VCaP (cell line): ENCODE measurements at regions not wholly inside any gene's neighbourhood (a gene's known extent, or its start where the extent isn't known, plus 50 kb on each side); places are given as distances from the start of the nearest gene placed in this dataset.

Source experiments
- H3K27ac ChIP-seq: fragments of 450-650 bp; 2 replicates; pipeline ENCODE4 v1.5.1; 2017
- TF ChIP-seq, protein P1 (sequence below): fragments of 450-650 bp; conservative IDR thresholded peaks from 2 replicates; pipeline ENCODE4 v1.5.1; 2017; ENCODE audit warnings: mild to moderate bottlenecking, moderate library complexity

DNA sequence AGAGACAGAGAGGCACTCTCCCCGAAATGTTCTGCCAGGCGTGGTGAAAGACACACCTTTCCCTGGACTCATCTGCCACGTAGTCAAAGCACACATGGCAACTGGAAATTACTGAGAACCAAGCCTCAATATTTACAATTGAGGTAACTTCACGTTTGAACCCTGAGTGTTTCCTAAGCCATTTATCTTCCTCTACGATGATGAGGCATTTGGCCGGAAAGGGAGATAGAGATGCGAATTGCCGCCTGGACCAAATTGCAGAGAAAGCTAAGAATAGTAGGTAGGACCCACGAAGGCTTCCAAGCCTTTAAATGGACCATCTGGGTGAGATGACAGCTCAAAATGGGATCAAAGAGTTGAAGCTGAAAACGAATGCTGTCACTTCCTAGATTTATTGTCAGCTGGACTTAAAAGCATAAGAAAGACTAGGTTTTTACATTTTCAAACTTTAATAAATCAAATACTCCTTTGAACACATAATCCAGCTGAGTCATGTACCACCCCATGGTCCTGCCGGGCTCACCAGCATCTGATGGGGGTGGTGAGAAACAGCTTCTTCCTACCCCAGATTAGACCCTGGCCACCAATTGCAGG, 135.6 kb upstream of the LYZL2 start:
- H3K27ac ChIP-seq, result no peak overlapping the region
- TF ChIP-seq, protein P1, sequence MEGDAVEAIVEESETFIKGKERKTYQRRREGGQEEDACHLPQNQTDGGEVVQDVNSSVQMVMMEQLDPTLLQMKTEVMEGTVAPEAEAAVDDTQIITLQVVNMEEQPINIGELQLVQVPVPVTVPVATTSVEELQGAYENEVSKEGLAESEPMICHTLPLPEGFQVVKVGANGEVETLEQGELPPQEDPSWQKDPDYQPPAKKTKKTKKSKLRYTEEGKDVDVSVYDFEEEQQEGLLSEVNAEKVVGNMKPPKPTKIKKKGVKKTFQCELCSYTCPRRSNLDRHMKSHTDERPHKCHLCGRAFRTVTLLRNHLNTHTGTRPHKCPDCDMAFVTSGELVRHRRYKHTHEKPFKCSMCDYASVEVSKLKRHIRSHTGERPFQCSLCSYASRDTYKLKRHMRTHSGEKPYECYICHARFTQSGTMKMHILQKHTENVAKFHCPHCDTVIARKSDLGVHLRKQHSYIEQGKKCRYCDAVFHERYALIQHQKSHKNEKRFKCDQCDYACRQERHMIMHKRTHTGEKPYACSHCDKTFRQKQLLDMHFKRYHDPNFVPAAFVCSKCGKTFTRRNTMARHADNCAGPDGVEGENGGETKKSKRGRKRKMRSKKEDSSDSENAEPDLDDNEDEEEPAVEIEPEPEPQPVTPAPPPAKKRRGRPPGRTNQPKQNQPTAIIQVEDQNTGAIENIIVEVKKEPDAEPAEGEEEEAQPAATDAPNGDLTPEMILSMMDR, result no peak

DNA sequence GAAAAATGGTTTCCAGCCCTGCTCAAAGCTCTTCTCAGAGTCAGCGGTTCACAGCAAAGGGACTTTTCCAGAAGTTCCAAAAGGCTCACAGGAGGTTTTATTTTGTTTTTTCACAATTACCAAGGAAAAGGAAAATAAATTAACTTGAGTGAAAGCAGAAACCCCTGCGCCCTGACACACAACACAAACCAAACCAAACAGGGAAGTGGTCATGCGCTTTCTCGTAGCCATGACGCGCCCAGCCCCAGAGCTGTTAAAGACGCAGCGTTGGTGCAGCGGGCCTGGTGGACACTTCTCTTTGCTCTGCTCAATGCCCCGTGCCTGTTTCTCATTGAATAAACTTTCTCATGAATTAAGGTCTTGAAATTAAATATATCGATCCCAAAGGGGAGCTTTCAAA, 134.4 kb upstream of the LYZL2 start:
- TF ChIP-seq, protein P1, result no peak
- H3K27ac ChIP-seq, result no peak overlapping the region

DNA sequence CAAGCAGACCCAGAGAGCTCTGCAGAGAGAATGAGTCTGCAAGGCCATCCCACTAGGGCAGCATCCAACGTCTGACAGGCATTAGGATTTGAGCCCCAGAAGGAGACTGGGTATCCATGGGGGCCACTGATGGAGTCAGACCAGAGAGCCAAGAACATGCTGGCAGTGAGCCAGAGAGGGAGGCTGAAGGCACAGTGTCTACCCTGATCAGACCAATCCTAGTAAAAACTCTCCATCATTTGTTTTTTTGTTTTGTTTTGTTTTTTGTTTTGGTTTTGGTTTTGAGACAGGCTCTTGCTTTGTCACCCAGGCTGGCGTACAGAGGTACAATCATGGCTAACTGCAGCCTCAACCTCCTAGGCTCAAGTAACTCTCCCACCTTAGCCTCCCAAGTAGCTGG, 133.1 kb upstream of the LYZL2 start:
- TF ChIP-seq, protein P1, result no peak
- H3K27ac ChIP-seq, result no peak overlapping the region

DNA sequence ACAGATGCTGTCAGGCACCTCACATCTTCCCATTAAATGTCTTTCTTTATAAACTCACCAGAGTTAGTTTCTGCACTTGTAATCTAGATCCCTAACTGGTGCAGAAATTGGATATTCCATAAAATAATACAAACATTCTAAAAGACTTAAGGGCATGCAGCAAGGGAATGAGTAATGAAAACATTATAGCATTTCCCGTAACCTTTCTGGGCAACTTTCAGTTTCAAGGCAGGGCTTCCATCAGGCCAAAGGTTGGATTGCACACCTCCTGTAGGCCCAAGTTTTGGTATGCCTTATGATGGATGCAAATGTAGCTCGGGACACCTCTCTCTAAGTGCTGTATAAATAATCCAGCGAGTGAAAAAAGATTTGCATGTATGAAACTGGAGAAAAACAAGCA, 129.9 kb upstream of the LYZL2 start:
- TF ChIP-seq, protein P1, result no peak
- H3K27ac ChIP-seq, result no peak overlapping the region

DNA sequence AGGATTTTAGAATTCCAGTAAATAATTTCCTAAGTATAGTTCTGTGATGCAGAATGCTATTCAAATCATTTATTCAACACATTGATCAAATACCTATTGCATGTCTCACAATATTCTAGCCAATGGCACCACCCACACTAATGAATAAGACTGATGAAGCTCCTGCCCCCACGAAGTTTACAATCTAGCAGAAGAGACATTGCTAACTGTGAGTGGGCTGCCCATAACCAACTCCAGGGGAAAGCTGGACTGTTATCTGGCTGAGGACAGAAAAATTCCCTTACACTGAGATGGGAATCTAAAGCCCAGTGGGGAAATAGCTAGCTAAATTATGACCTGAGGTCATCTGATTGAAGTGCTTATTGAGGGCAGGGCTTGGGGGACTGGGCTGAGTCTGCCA, 128.8 kb upstream of the LYZL2 start:
- H3K27ac ChIP-seq, result no peak overlapping the region

DNA sequence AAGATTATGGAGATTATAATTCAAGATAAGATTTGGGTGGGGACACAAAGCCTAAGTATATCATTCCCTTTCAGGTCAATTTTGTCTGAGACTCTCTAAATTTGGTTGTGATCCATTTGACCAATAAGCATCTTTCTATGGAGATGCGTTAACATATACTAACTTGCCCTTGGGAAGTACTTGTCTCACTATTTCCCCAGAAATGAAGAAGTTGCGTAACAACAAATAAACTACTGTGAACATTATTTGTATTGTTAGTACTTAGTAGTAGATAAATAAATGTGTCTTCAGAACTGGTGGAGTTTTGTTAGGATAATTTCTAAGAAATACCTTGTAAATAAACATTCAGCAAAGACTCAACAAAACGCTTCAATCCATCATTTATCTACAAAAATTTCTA, 127.3 kb upstream of the LYZL2 start:
- TF ChIP-seq, protein P1, result no peak
- no peak overlapping the region for H3K27ac ChIP-seq

More for the DNA sequence above, 128.8 kb upstream of the LYZL2 start:
- TF ChIP-seq, protein P1, result no peak

DNA sequence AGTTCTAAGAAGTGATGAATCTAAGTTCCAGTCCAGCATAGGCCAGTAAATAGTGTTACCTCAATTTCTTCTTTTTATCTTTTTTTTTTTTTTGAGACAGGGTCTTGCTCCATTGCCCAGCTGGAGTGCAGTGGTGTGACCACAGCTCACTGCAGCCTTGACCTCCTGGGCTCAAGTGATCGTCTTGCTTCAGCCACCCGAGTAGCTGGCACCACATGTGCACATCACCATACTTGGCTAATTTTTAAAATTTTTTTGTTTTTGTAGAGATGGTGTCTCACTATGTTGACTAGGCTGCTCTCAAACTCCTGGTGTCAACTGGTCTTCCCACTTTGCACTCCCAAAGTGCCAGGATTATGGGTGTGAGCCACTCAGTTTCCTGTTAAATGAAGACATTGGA, 126.6 kb upstream of the LYZL2 start:
- H3K27ac ChIP-seq, result no peak overlapping the region
- TF ChIP-seq, protein P1, result no peak
